ENCODE measurements at regions not wholly inside any gene's neighbourhood (a gene's known extent, or its start where the extent isn't known, plus 50 kb on each side); places are given as distances from the start of the nearest gene placed in this dataset.

GRCh38 chr22:47810505-47811500 lies 1048.4 kb downstream of the TBC1D22A start:
- H3K4me3 ChIP-seq (ENCODE audit: low read depth, low read length) = no peak overlapping the region
- DNase-seq (ENCODE audit: low read depth) = no peak
- no peak for TF ChIP-seq CTCF (IDR thresholded peaks at IDR 0.05; ENCODE audit: low read depth, low read length, missing control alignments)

DNA sequence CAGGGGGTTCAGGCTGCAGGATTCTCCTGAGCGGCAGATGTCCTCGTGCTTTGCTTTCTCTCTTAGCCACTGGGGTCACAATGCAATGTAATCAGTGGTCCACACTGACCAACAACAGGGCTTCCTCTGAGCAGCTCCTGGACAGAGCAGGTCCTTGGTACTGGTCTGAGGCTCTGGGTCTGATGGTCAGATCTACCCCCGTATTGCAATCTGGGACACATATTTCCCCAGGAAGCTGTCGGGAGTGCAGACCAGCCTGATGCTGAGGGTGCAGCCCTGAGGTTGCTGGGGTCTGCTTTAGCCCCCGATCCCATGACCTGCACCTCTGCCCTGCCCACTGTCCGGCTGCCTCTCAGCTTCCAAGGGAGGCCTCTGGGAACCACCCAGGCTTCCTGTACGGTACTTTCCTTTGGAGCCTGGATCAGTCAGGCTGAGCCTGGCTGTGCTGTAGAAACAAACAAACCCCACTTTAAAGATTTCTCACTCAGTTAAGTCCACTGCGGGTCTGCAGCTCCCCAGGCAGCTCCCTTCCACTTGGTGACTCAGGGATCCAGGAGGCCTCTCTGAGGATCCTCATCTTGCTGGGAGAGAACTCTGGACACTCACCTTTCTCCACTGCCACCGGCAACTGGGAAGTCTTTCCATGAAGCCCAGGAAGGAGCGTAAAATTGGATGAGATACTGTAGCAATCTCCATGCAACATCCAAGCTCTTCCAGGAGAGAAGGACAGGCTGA lies 1046.6 kb downstream of the TBC1D22A start:
- no peak for TF ChIP-seq CTCF (IDR thresholded peaks at IDR 0.05; ENCODE audit: low read depth, low read length, missing control alignments)
- DNase-seq (ENCODE audit: low read depth) = no peak

DNA sequence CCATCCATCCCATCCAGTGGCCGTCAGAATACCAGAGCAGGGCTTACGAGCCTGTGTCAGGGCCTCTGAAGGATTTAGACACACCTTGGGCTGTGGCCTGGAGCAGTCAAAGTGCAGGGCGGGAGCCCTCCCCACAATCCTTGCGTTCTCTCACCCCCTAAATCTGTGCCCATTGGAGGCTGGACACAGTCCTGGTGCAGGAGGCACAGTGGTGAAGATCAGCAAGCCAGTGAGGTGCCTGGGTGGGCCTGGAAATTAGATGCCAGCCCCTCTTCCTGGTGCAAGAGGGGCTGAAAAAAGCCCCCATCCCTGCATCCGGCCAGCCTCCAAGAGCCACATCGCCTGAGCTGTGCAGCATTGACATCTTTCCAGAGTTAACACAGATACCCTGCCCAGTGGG lies 1045.8 kb downstream of the TBC1D22A start:
- DNase-seq (ENCODE audit: low read depth) = no peak
- TF ChIP-seq CTCF (IDR thresholded peaks at IDR 0.05; ENCODE audit: low read depth, low read length, missing control alignments) = no peak
- no peak overlapping the region for H3K4me3 ChIP-seq (ENCODE audit: low read depth, low read length)

More for the DNA sequence above, 1046.6 kb downstream of the TBC1D22A start:
- no peak overlapping the region for H3K4me3 ChIP-seq (ENCODE audit: low read depth, low read length)

GRCh38 chr22:47807506-47807905 lies 1045.1 kb downstream of the TBC1D22A start:
- TF ChIP-seq CTCF (IDR thresholded peaks at IDR 0.05; ENCODE audit: low read depth, low read length, missing control alignments) = no peak
- H3K4me3 ChIP-seq (ENCODE audit: low read depth, low read length) = no peak overlapping the region
- no peak for DNase-seq (ENCODE audit: low read depth)

DNA sequence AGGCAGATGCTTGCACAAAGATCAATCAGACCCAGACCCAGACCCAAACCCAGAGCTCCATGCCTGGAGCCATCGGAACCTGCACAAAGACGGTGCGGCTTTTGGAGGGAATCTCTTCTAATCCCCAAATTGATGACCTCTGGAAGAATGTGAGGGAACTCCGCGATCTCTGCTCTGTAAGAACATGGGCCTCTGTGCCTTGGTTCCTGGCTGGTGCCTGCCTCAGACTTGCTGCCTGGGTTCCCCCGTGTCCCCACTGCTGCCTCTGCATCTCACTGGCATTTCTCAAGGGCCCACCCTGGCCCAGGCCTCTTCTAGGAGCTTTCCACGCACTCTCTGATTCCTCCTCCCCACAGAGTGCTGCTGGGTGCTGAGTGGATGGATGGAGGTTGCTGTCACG lies 1044.4 kb downstream of the TBC1D22A start:
- DNase-seq (ENCODE audit: low read depth) = no peak
- no peak for TF ChIP-seq CTCF (IDR thresholded peaks at IDR 0.05; ENCODE audit: low read depth, low read length, missing control alignments)
- no peak overlapping the region for H3K4me3 ChIP-seq (ENCODE audit: low read depth, low read length)

DNA sequence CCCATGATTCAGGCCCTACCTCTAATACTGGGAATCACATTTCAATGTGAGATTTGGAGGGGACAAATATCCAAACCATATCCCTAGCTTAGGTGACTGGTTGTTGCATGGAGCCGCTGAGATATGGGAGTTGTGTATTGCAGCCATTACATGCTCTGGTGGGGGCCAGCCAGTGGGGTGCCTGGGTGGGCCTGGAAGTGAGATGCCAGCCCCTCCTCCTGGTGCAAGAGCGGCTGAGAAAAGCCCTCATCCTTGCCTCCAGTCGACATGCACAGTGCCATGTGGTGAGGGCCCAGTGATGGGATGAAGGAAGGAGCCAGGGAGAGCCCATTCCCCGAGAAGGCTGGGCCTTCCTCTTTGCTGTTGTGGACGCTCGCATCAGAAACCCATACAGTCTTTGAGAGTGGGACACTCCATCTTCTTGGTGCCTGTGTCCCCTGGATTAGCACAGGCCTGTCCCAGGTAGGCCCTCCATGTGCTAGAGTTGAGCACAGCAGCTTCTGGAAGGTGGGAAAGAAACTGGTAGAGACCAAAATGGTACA lies 1043.0 kb downstream of the TBC1D22A start:
- DNase-seq (ENCODE audit: low read depth) = no peak
- no peak overlapping the region for H3K4me3 ChIP-seq (ENCODE audit: low read depth, low read length)
- no peak for TF ChIP-seq CTCF (IDR thresholded peaks at IDR 0.05; ENCODE audit: low read depth, low read length, missing control alignments)
